Mesenchymal stem cell (in vitro differentiated cells and primary cell): ENCODE measurements at regions not wholly inside any gene's neighbourhood (a gene's known extent, or its start where the extent isn't known, plus 50 kb on each side); places are given as distances from the start of the nearest gene placed in this dataset.

ENCODE experiments used
- DNase-seq: peaks from one replicate; pipeline ENCODE4 v3.0.0-alpha.2; 2013
- H2AFZ ChIP-seq: one replicate; pipeline ENCODE4 v1.6.1; 2013; ENCODE audit warnings: low read depth, mild to moderate bottlenecking, control low read depth, inconsistent platforms, low read length, moderate library complexity
- H2AK5ac ChIP-seq: 2 replicates; pipeline ENCODE4 v1.6.1; 2013; ENCODE audit warnings: low read length, moderate library complexity, mild to moderate bottlenecking, inconsistent platforms; ENCODE audit not compliant: severe bottlenecking
- H2BK120ac ChIP-seq: one replicate; pipeline ENCODE4 v1.6.1; 2013; ENCODE audit warnings: low read depth, mild to moderate bottlenecking, inconsistent platforms, low read length, moderate library complexity
- H2BK12ac ChIP-seq, 2 experiments: one replicate each; pipeline ENCODE4 v1.6.1; 2013; ENCODE audit warnings: inconsistent platforms in 2 of 2, low read length in 2 of 2, mild to moderate bottlenecking in 2 of 2, moderate library complexity in 2 of 2, control low read depth in 1 of 2
- H2BK15ac ChIP-seq: one replicate; pipeline ENCODE4 v1.6.1; 2013; ENCODE audit warnings: mild to moderate bottlenecking, low read depth, inconsistent platforms; ENCODE audit not compliant: poor library complexity, severe bottlenecking
- H2BK5ac ChIP-seq: 2 replicates; pipeline ENCODE4 v1.6.1; 2013; ENCODE audit warnings: low read depth, mild to moderate bottlenecking, low read length, control low read depth, inconsistent platforms; ENCODE audit not compliant: poor library complexity, severe bottlenecking
- H3K14ac ChIP-seq, 2 experiments: one replicate each; pipeline ENCODE4 v1.6.1; 2013; ENCODE audit warnings: inconsistent platforms in 2 of 2, low read length in 2 of 2, control low read depth in 1 of 2, mild to moderate bottlenecking in 1 of 2, moderate library complexity in 1 of 2
- H3K18ac ChIP-seq, 2 experiments: one replicate each; pipeline ENCODE4 v1.6.1; 2013; ENCODE audit warnings: inconsistent platforms in 2 of 2, low read length in 2 of 2, control low read depth in 1 of 2, low read depth in 1 of 2, mild to moderate bottlenecking in 1 of 2
- H3K23ac ChIP-seq, 2 experiments: one replicate each; pipeline ENCODE4 v1.6.1; 2013; ENCODE audit warnings: inconsistent platforms in 2 of 2, low read length in 2 of 2, mild to moderate bottlenecking in 2 of 2, moderate library complexity in 2 of 2, control low read depth in 1 of 2
- H3K27ac ChIP-seq: 2 replicates; pipeline ENCODE4 v1.5.1; 2013; ENCODE audit warnings: mild to moderate bottlenecking, moderate library complexity, low read length, control low read depth, inconsistent platforms; ENCODE audit not compliant: poor library complexity, severe bottlenecking
- H3K27me3 ChIP-seq, 2 experiments: 2 replicates each; pipeline versions ENCODE4 v1.6.1 to v1.7.0; 2013; ENCODE audit warnings: low read length in 2 of 2, mild to moderate bottlenecking in 2 of 2, moderate library complexity in 2 of 2, control low read depth in 1 of 2, inconsistent platforms in 1 of 2; ENCODE audit not compliant: control insufficient read depth in 1 of 2, insufficient read depth in 1 of 2
- H3K36me3 ChIP-seq, 2 experiments: 2 replicates each; pipeline versions ENCODE4 v1.6.1 to v1.7.0; 2013; ENCODE audit warnings: low read length in 2 of 2, control low read depth in 1 of 2, inconsistent platforms in 1 of 2, low read depth in 1 of 2, mild to moderate bottlenecking in 1 of 2; ENCODE audit not compliant: insufficient read depth in 2 of 2, control insufficient read depth in 1 of 2
- H3K4ac ChIP-seq, 2 experiments: one replicate each; pipeline ENCODE4 v1.6.1; 2013; ENCODE audit warnings: inconsistent platforms in 2 of 2, low read length in 2 of 2, mild to moderate bottlenecking in 2 of 2, moderate library complexity in 2 of 2, control low read depth in 1 of 2, low read depth in 1 of 2
- H3K4me1 ChIP-seq: 2 replicates; pipeline ENCODE4 v1.6.1; 2013; ENCODE audit warnings: low read depth, low read length, control low read depth; ENCODE audit not compliant: control insufficient read depth, insufficient read depth
- H3K4me2 ChIP-seq: 2 replicates; pipeline ENCODE4 v1.6.1; 2013; ENCODE audit warnings: low read length, mild to moderate bottlenecking, inconsistent platforms; ENCODE audit not compliant: poor library complexity, severe bottlenecking
- H3K4me3 ChIP-seq, 2 experiments: 2 replicates each; pipeline versions ENCODE4 v1.5.1 to v1.7.0; 2013; ENCODE audit warnings: low read length in 2 of 2, mild to moderate bottlenecking in 2 of 2, control low read depth in 1 of 2, low read depth in 1 of 2; ENCODE audit not compliant: insufficient read depth in 1 of 2
- H3K79me1 ChIP-seq: replicated peaks from 2 replicates; pipeline ENCODE4 v1.6.1; 2013; ENCODE audit warnings: mild to moderate bottlenecking, control low read depth, low read length, inconsistent platforms; ENCODE audit not compliant: poor library complexity, severe bottlenecking
- H3K9ac ChIP-seq: 2 replicates; pipeline ENCODE4 v1.7.0; 2013; ENCODE audit warnings: mild to moderate bottlenecking, low read length, moderate library complexity
- H3K9me3 ChIP-seq: 2 replicates; pipeline ENCODE4 v1.7.0; 2013; ENCODE audit warnings: mild to moderate bottlenecking, low read length; ENCODE audit not compliant: control insufficient read depth
- H4K8ac ChIP-seq: one replicate; pipeline ENCODE4 v1.6.1; 2013; ENCODE audit warnings: inconsistent platforms, mild to moderate bottlenecking, low read length, moderate library complexity
- H4K91ac ChIP-seq: one replicate; pipeline ENCODE4 v1.6.1; 2013; ENCODE audit warnings: mild to moderate bottlenecking, low read length, inconsistent platforms
- WGBS: methylation state at CpG from one replicate; pipeline ENCODE4 v1.1.7; 2013; ENCODE audit warnings: mixed read lengths; 5-methylcytosine and 5-hydroxymethylcytosine counted together

GRCh38 chr13:76745261-76746200 is 140.7 kb downstream of the KCTD12 start:
- Histone ChIP-seq H3K4me2 (no peak overlapping the region), H3K4me1 (no peaks in the 10 kb centered on the region), H2AK5ac (no peak overlapping the region), H3K9ac (no peak overlapping the region), H2BK15ac (no peak overlapping the region), H3K79me1 (no peaks in the 10 kb centered on the region), H3K36me3 (peaks cover 0 to 4% of the 10 kb centered on the region in 2 experiments), H2BK120ac (no peak overlapping the region), H2AFZ (no peak overlapping the region), H3K4me3 (no peak overlapping the region), H3K14ac (no peak overlapping the region), H3K23ac (no peak overlapping the region), H3K27ac (no peak overlapping the region), H4K91ac (no peak overlapping the region), H3K18ac (no peak overlapping the region), H2BK5ac (no peak overlapping the region), H4K8ac (no peak overlapping the region), H3K4ac (no peak overlapping the region), H3K9me3 (peaks cover 25% of the 10 kb centered on the region), H2BK12ac (no peak overlapping the region), H3K27me3 (no peaks in the 10 kb centered on the region)
- peak; percentile 18 for DNase-seq
- WGBS = 79% methylated on average over 2 of the region's 3 CpGs

- H3K18ac ChIP-seq = no peak overlapping the region
- no peak overlapping the region for H3K14ac ChIP-seq
- H3K9me3 ChIP-seq = peaks cover 25% of the 10 kb centered on the region
- H4K8ac ChIP-seq = no peak overlapping the region
- no peak overlapping the region for H2BK15ac ChIP-seq
- peaks cover 0 to 4% of the 10 kb centered on the region in 2 experiments for H3K36me3 ChIP-seq
- WGBS = 13% methylated on average over 1 of the region's 1 CpG
- H3K4me3 ChIP-seq = no peak overlapping the region
- H2BK5ac ChIP-seq = no peak overlapping the region
- H2BK120ac ChIP-seq = no peak overlapping the region
- no peaks in the 10 kb centered on the region for H3K27me3 ChIP-seq
- H2AK5ac ChIP-seq = no peak overlapping the region
- no peak overlapping the region for H2BK12ac ChIP-seq
- H3K79me1 ChIP-seq = no peaks in the 10 kb centered on the region
- DNase-seq = peak; percentile 61
- H2AFZ ChIP-seq = no peak overlapping the region
- H3K4ac ChIP-seq = no peak overlapping the region
- no peak overlapping the region for H4K91ac ChIP-seq
- H3K9ac ChIP-seq = no peak overlapping the region
- H3K27ac ChIP-seq = no peak overlapping the region
- H3K4me2 ChIP-seq = no peak overlapping the region
- no peak overlapping the region for H3K23ac ChIP-seq
- no peaks in the 10 kb centered on the region for H3K4me1 ChIP-seq
Measured at GRCh38 chr13:76741624-76742023, 144.6 kb downstream of the KCTD12 start.

GRCh38 chr13:76741046-76741445 is 145.2 kb downstream of the KCTD12 start:
- H4K91ac ChIP-seq = no peak overlapping the region
- no peaks in the 10 kb centered on the region for H3K79me1 ChIP-seq
- H3K4me2 ChIP-seq = no peak overlapping the region
- no peak overlapping the region for H3K23ac ChIP-seq
- no peak for DNase-seq
- no peak overlapping the region for H3K4ac ChIP-seq
- no peak overlapping the region for H3K27ac ChIP-seq
- H3K9ac ChIP-seq = no peak overlapping the region
- no peak overlapping the region for H2AK5ac ChIP-seq
- H3K27me3 ChIP-seq = no peaks in the 10 kb centered on the region
- no peak overlapping the region for H2AFZ ChIP-seq
- H3K4me3 ChIP-seq = no peak overlapping the region
- H2BK120ac ChIP-seq = no peak overlapping the region
- H3K9me3 ChIP-seq = peaks cover 25% of the 10 kb centered on the region
- no peak overlapping the region for H2BK15ac ChIP-seq
- peaks cover 0 to 4% of the 10 kb centered on the region in 2 experiments for H3K36me3 ChIP-seq
- no peak overlapping the region for H3K18ac ChIP-seq
- H3K14ac ChIP-seq = no peak overlapping the region
- H2BK12ac ChIP-seq = no peak overlapping the region
- H3K4me1 ChIP-seq = no peaks in the 10 kb centered on the region
- no peak overlapping the region for H2BK5ac ChIP-seq
- 97% methylated on average over 1 of the region's 1 CpG for WGBS
- H4K8ac ChIP-seq = no peak overlapping the region

- no peak overlapping the region for H3K4me3 ChIP-seq
- no peaks in the 10 kb centered on the region for H3K4me1 ChIP-seq
- no peak overlapping the region for H2AK5ac ChIP-seq
- no peak overlapping the region for H2BK5ac ChIP-seq
- H3K9me3 ChIP-seq = peaks cover 25% of the 10 kb centered on the region
- no peak overlapping the region for H4K91ac ChIP-seq
- H3K36me3 ChIP-seq = peaks cover 0 to 4% of the 10 kb centered on the region in 2 experiments
- H3K4me2 ChIP-seq = no peak overlapping the region
- no peaks in the 10 kb centered on the region for H3K79me1 ChIP-seq
- no peak overlapping the region for H3K27ac ChIP-seq
- 91% methylated on average over 3 of the region's 3 CpGs for WGBS
- H2BK120ac ChIP-seq = no peak overlapping the region
- H3K27me3 ChIP-seq = no peaks in the 10 kb centered on the region
- no peak overlapping the region for H3K14ac ChIP-seq
- H2BK12ac ChIP-seq = no peak overlapping the region
- no peak overlapping the region for H3K23ac ChIP-seq
- H4K8ac ChIP-seq = no peak overlapping the region
- no peak overlapping the region for H2BK15ac ChIP-seq
- no peak overlapping the region for H3K9ac ChIP-seq
- no peak overlapping the region for H3K18ac ChIP-seq
- H2AFZ ChIP-seq = no peak overlapping the region
- H3K4ac ChIP-seq = no peak overlapping the region
- no peak for DNase-seq
Measured at GRCh38 chr13:76738616-76739015, 147.6 kb downstream of the KCTD12 start.
